ENCODE measurements at regions not wholly inside any gene's neighbourhood (a gene's known extent, or its start where the extent isn't known, plus 50 kb on each side); places are given as distances from the start of the nearest gene placed in this dataset.

DNA sequence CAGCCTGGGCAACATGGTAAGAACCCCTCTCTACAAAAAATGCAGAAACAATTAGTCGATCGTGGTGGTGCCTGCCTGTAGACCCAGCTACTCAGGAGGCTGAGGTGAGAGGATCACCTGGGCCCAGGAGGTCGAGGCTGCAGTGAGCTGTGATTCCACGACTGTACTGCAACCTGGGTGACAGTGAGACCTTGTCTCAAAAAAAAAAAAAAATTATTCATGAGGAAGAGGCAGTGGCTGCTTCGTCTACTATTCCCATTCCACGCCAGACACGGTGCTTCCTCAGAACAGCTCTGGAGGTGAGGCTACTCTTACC, 52.2 kb upstream of the GSE1 start:
- in situ Hi-C loops (cut with HindIII; ENCODE audit: extremely low pct_ligation_motif_present, low pct_unique_long_range_greater_than_20kb) = no loop called here

More for the DNA sequence above, 52.2 kb upstream of the GSE1 start:
- ATAC-seq = no peak
- BruUV-seq (replicated peaks) = no TSS peak
- Histone ChIP-seq H2AFZ (ENCODE audit: low read length) (no peak overlapping the region), H3K79me2 (ENCODE audit: insufficient read depth, low read length) (peaks cover 89% of the 10 kb centered on the region), H3K9ac (ENCODE audit: insufficient read depth, low read depth, low read length) (no peak overlapping the region), H3K27ac (ENCODE audit: extremely low read length, insufficient read depth, low read length) (no peak overlapping the region), H3K4me1 (ENCODE audit: insufficient read depth, low read length) (peaks cover 69% of the 10 kb centered on the region), H3K27me3 (ENCODE audit: control insufficient read depth in 1 of 2, insufficient read depth in 2 of 2, low read length in 2 of 2) (no peaks in the 10 kb centered on the region), H4K20me1 (ENCODE audit: insufficient read depth, low read length) (peaks cover 62% of the 10 kb centered on the region; the same call in 1 of the 2 replicates), H3K4me2 (ENCODE audit: low read depth, low read length) (peak overlapping the region; percentile 15; the same call in 1 of the 2 replicates), H3K4me3 (replicated peaks in 1 of 3; ENCODE audit: insufficient read depth in 1 of 3, low read depth in 2 of 3, low read length in 3 of 3) (no peak overlapping the region), H3K36me3 (replicated peaks in 1 of 2; ENCODE audit: control insufficient read depth in 1 of 2, insufficient read depth in 2 of 2, low read length in 2 of 2) (no peaks in the 10 kb centered on the region; a peak in 1 of 5 replicates), H3K9me3 (ENCODE audit: low read length) (no peaks in the 10 kb centered on the region)
- no peak for FAIRE-seq
- no peak for DNase-seq (ENCODE audit: low spot score)
- intact Hi-C loops (cut with micrococcal nuclease; ENCODE audit: unreplicated experiment) = no loop called here
- ChIA-PET CTCF (ENCODE audit: low intra/inter-chr PET ratio, low total read pairs) (interaction anchor here (4.6 kb wide), 1 partner anchor 140 kb away, joined by 51 read pairs; no protein-coding TSS in a partner anchor), POLR2A (interaction anchor here (0.6 kb wide), 1 partner anchor 52 kb away, joined by 3 read pairs; the partner anchor contains the start of gene GSE1)
- WGBS (ENCODE audit: low lambda C conversion rate) = 90% methylated on average over 7 of the region's 7 CpGs
- TF ChIP-seq, protein P1, sequence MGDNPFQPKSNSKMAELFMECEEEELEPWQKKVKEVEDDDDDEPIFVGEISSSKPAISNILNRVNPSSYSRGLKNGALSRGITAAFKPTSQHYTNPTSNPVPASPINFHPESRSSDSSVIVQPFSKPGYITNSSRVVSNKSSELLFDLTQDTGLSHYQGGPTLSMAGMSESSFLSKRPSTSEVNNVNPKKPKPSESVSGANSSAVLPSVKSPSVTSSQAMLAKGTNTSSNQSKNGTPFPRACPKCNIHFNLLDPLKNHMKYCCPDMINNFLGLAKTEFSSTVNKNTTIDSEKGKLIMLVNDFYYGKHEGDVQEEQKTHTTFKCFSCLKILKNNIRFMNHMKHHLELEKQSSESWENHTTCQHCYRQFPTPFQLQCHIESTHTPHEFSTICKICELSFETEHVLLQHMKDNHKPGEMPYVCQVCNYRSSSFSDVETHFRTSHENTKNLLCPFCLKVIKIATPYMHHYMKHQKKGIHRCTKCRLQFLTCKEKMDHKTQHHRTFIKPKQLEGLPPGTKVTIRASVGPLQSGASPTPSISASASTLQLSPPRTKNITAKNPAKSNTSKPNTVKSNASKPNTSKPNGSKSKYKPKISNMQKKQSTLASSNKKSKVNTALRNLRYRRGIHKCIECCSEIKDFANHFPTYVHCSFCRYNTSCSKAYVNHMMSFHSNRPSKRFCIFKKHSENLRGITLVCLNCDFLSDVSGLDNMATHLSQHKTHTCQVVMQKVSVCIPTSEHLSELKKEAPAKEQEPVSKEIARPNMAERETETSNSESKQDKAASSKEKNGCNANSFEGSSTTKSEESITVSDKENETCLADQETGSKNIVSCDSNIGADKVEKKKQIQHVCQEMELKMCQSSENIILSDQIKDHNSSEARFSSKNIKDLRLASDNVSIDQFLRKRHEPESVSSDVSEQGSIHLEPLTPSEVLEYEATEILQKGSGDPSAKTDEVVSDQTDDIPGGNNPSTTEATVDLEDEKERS (CRISPR knock-in tag; IDR thresholded peaks at IDR 0.05) = no peak
- no peak for TF ChIP-seq HOXA5 (CRISPR knock-in tag; IDR thresholded peaks at IDR 0.05)
- TF ChIP-seq, protein P2, sequence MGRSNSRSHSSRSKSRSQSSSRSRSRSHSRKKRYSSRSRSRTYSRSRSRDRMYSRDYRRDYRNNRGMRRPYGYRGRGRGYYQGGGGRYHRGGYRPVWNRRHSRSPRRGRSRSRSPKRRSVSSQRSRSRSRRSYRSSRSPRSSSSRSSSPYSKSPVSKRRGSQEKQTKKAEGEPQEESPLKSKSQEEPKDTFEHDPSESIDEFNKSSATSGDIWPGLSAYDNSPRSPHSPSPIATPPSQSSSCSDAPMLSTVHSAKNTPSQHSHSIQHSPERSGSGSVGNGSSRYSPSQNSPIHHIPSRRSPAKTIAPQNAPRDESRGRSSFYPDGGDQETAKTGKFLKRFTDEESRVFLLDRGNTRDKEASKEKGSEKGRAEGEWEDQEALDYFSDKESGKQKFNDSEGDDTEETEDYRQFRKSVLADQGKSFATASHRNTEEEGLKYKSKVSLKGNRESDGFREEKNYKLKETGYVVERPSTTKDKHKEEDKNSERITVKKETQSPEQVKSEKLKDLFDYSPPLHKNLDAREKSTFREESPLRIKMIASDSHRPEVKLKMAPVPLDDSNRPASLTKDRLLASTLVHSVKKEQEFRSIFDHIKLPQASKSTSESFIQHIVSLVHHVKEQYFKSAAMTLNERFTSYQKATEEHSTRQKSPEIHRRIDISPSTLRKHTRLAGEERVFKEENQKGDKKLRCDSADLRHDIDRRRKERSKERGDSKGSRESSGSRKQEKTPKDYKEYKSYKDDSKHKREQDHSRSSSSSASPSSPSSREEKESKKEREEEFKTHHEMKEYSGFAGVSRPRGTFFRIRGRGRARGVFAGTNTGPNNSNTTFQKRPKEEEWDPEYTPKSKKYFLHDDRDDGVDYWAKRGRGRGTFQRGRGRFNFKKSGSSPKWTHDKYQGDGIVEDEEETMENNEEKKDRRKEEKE (IDR thresholded peaks at IDR 0.05) = no peak
